ENCODE measurements at regions not wholly inside any gene's neighbourhood (a gene's known extent, or its start where the extent isn't known, plus 50 kb on each side); places are given as distances from the start of the nearest gene placed in this dataset.
A peak's percentile ranks its signal among the peaks of the same experiment; 100 is the strongest.

DNA sequence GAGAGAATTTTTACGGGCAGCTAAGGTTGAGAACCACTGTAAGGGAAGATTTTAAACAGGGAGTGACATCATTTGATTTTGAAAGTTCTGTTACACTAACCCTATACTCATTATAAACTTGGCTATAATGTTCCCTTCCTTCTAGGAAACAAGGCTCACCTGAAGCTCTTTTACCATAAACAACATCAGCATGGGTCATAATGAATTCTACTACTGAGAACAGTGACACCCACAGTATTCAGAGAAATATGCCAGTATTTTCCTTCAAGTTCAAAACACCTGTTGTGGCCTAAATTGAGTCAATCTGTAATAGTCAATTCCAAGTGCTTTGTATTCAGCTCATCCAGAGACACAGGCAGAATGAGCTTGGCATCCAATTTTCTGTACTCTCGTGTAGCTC, 175.3 kb upstream of the STT3B start:
- no peak for DNase-seq

DNA sequence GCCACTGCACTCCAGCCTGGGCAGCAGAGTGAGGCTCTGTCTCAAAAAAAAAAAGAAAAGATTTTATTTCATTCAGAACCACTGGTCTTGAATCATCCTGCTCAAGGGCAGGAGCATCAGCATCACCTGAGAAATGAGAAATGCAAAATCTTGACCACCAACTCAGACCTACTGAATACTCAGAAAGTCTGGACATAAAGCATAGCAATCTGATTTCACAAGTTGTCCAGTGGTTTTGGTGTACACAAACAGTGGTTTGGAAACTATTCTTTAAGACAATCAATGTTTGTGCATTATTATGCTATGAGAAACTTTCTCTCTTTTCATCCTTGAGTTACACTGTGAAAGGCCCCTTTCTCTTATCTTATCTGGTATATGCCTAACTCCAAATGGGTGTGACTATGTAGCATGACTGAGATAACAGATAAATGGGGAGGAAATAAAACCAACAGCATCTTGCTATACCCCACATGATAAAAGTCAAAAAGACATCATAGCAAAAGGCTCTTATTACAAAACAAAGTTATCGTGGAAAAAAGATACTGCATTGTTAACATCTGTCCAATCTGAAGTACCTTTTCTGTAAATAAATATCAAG, 174.2 kb upstream of the STT3B start:
- DNase-seq = no peak

DNA sequence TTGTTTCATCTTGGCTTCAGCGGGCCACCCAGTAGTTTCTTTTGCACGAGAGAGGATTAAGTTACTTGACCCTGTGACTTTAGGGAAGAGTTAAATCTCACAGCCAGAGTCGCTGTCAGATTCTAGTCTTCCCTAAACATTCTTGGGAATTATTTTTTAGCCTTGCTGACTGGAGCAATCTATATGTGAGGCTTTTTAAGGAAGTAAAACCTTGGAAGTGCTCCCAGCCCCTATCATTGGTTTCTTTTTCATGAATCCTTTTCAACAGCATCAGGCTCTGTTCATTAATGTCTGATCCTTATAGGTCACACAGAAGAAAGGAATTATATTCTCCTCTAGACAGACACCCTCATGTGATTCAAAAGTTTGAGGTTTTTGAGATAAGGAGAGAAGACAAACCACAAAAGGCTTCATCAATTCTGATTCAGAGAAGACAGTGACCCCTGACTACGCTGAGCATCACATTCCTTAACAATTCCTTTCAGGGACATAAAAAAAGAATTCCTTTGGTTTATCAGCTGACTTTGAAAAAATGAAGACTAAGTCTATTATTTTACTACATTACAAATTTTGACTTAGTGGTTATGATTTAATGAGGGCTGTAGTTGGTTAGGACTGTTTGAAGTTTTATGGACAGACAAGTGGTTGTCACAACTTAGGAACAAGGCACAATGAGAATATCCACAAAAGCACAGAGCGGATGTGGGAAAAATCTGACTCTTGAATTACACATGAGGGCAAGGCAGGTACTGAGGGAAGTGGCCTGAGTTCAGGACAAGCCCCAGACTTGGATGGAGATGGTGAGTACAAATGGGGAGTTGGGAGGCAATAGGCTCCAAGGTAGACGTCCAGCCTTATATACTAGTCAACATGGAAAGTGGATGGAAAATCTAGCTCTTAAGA, 171.1 kb upstream of the STT3B start:
- no peak for DNase-seq

DNA sequence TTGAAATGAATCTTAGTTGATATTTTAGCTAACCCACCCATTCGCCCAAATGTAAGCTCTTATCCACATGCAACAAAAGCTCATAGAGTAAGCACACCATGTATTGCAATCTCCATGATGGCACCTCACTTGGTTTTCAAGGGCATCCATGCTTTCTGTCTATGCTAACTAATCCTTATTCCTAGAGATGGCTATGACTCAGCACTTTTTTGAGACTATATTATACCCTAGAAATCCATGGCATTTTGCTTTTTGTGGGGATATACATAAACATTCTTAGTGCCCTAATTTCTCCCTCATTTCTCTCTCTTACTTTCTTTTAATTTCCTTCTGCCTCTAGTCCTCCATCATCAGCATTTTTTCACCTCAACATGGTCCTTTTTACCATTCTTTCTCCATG, 168.5 kb upstream of the STT3B start:
- DNase-seq = no peak

DNA sequence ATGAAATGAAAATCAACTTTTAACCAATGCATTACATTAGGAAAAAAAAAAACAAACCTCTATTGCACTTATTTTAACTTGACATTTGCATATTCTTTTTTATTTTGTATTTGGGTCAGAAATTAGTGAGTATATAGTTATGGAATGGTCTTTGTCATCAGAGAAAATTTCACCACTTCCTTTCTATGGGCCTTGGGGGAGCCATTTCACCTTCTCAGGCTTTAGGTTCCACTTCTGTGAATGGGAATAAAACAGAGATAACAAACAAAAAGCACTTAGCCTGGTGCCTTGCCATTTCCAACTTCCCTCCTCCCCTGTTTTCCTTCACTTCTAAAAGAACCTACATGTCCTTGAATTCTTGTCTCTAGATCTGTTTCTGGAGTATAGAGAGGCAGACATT, 168.0 kb upstream of the STT3B start:
- DNase-seq = no peak

DNA sequence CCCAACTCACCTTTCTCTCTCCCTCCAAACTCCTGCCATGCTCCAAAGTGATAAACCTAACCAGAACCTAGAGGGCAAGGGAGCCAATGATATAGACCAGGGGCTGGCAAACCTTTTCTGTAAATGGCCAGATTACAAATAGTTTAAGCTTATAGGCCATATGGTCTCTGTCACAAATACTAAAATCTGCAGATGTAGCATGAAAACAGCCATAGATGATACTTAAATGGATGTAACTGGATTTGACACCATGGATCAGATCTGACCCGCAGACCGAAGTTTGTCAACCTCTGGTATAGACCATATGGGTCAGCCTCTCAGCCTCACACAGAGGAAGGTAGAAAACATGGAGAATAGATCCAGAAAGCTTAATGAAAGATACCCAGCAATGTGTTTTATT, 165.2 kb upstream of the STT3B start:
- no peak for DNase-seq

DNA sequence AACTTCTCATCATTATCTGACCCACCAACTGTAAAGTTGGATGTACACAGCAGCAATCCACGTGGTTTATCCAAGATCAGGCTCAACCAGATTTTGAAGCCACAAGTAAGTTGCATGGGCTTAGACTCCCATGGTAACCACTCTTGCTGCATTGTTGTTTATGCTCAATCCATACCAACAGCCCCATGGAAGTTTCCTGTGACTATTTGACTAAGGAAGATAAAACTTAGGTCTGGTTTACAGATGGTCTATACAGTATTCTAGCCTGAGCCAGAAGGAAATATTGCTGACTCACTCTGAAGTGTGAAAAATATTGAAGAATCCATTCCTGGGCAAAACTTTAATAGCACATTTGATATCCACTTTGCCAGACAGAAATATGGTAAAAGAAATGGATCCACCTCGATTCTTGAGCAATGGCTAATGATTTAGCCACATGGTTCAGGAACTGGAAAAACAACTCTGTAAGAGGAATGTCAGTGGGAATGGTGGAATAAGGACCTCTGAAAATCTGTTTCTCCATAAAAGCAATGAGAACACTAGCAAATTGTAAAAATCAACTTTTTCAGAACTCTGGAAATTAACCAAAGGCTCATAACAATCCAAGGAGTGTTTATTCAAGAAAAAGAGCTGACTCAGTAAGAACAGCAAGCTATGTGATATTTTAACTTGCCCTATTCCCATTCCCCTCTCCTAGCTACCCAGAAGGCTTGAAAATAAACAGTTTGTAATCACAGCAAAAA, 162.9 kb upstream of the STT3B start:
- no peak for DNase-seq

DNA sequence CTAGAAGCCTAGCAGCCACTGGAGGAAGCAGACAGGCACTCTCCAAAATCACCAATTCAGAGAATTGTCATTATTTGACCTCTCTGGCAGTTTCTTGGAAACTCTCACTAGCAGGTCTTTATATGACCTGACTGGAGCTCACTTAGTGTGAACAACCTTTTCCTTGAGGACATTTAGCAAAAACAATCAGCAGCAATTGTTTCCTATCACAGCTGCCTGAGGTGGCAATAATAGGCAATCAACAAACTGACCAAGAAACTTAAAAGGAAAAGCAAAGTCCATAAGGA, 162.4 kb upstream of the STT3B start:
- DNase-seq = no peak

DNA sequence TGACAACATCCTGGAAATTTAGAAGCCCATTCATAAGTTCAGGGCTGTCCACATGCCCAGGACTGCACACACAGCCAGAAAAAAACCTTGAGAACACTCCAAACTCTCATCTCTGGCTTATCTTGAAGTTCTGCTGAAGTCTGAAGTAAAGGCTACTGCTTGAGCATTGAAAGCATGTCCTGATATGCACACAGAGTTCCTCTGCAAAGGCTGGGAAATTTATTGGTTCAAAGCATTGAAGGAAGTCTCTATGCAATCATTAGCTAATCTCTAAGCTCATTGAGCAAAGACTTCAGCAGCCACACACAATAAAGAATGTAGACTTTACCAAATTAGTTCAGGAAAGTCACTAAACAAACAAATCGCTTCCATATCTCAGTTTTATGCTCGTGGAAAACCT, 162.0 kb upstream of the STT3B start:
- DNase-seq = no peak

DNA sequence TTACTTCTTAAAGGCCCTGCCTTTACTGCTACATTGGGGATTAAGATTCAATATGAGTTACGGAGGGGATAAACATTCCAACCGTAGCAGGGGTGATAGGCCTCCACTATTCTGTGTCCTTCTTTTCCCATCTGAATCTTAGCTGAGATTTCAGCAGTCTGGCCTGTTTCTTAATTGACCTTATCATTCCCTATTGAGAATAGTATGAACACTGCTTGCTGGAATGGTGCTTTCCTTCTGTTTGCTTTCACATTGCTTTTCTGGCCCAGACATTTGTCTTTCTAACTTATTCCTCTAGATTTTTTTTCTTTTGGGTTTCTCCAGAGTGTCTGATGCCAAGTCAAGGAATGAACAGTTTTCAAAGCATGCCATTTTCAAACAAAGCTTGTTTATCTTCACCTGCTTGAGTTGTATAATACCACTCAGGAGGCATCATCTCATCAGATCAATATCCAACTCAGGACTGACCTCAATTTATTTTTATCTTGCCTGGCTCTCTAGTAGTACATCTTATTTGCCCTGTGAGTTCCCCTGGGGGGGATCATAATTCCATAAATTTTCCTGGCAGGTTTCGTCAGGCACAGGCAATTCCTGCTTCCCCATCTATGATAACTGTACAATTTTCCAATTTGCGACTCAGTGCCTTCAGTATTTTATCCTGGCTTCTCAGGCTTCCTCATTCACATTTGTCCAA, 161.1 kb upstream of the STT3B start:
- DNase-seq = no peak

DNA sequence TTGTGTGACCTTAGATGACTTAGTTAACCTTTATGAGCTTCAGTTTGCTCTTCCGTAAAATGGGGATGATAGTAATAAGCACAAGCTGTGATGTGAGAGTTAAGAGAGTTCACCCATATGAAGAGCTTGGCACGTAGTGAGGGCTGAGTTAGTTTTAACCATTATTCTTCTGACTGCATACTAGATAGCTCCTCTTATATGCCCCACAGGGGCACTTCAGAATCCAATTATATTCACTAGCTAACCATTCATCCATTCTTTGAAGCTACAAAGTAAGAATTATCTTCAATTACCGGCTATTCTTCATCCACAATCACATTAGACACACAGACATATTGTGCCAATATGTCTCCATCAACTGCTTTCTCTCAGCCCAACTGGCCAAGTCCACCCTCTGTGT, 159.0 kb upstream of the STT3B start:
- DNase-seq = no peak

DNA sequence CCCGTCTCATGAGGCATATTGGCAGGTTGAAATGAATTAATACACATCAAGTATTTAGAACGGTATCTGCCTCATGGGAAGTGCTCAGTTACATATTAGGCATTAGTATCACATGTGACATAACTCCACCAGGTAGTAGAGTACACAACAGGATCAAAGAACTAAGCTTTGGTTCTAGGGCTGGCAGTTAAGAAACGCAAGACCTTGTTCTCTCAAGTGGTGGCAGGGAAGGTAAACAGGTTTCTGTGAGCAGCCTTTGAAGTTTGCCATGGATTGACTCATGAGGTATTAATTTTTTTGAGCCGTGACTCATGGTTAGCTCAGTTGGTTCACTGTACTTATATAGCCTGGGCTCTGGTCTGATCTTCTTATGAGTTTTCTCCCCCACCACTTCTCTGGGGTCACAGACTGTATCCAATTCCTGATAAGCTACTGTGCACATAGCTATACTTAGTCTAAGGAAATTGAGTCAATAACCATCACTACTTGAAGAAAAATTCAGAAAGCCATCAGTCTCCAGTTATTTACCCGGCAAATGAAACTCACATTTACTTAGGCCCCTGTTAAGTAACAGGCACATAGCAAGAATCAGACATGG, 155.6 kb upstream of the STT3B start:
- peak; percentile 4 for DNase-seq

DNA sequence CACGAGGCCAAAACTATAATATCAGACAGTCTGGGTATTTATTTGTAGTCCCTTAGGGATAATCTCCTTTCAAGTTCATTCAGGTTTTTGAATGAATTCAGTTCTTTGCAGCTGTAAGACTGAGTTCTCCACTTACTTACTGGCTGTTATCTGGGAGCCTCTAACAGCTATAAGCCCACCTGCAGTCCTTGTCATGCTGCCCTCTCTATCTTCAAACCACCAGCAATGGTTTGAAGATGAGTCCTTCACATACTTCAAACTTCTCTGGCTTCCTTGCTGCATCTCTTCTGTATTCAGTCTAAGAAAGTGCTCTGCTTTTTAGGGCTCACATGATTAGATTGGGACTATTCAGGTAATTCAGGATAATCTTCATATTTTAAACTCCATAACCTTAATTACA, 154.5 kb upstream of the STT3B start:
- no peak for DNase-seq

DNA sequence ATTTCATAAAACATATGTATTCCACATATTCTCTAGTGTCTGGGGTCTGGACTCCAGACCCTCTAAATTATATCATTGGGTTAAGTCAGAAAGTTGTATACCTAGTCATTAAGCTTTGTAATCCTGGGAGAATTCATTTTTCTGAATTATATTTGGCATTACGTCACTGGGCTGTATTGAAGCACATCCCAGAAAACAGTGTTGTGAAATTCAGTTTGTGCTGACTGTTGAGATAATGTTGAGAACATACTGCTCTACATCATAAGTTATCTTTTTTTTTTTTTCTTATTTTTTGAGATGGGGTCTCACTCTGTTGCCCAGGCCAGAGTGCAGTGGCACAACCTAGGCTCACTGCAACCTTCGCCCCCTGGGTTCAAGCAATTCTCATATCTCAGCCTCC, 153.1 kb upstream of the STT3B start:
- no peak for DNase-seq

DNA sequence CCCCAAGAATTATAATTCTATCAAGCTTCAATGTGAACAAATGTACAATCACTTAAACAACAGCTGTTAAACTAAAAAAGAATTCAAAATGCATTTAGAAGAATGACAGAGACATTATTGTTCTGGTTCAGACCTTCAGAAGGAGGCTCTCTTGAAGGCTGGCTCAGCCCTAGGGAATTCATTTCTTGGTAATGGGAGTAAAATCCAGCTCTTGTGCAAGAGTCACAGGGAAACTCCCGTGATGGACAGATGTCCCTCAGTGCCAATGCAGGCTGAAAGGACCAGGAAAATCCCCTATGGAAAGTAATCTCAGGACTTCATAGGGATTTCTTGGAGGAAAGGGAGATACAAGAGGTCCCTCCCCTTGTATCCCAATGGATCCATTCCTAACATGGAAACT, 149.9 kb upstream of the STT3B start:
- no peak for DNase-seq

DNA sequence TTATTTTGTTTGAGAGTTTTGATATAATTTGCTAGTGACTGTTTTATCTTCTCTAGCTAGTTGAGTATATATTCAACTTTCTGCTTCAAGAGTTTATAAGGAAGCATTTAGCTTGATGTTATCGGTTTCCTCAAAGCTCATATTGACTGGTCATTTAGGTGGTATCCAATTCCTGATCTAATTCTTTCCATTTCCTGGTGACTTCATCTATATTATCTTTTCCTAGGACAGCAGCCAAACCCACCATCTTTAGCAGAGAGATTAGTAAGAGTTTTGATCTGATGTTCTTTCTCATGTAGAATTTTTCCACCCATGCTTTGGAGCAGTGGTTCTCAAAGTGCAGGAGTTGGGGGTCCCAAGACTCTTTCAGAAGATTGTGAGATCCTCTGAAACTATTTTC, 148.6 kb upstream of the STT3B start:
- DNase-seq = no peak

DNA sequence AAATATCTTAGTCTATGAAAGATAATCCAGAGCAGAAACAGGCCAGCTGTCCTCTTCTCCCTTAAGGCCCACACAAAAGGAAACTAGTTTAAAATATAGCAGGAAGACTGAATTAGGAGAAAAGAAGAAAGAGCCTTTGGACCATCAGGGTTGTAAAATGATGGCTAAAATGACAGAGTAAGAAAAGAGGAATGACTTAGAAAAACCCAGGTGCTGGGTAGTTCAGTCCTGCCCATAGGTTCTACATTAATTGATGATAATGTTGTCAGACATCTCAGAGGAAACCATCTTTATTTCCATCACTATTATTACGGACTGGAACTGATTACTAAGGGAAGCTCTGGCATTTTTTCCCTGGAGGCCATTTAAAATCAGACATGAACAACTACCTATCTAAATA, 142.8 kb upstream of the STT3B start:
- DNase-seq = no peak

DNA sequence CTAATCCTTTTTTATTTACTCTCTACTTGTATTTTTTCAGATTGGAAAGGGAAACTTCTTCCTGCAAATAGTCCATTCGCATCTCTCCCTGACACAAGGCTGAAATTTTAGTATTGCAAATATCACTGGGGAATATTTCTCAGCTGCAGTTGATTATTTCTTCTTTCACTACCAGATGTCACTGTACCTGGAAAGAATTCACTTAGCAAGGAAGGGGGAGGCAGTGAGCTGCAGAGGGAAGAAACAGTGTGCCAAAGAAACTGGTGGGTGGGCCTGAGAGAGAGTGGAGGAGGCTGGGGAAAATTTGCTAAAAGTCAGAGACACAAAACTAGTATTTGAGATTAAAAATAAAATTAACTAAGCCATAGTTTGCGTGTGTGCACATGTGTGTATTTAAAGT, 142.3 kb upstream of the STT3B start:
- DNase-seq = no peak

DNA sequence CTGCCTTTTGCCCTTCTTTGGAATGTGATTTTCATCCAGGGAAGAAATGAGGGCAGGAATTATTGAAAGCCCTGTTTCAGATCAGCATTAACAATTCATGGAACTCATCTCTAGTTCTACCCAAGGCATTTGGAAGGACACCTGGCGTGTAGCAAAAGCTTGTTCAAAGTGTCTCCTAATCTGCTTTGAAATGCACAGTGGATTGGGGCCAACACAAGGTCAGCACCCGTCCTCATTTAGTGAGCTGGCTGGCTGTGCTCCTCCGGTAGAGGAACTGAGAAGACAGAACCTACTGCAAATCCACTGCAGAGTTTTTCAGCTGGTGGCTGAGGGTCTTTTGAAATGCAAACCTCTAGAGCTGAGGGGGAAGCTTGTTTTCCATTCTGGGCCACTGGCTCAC, 141.6 kb upstream of the STT3B start:
- no peak for DNase-seq

DNA sequence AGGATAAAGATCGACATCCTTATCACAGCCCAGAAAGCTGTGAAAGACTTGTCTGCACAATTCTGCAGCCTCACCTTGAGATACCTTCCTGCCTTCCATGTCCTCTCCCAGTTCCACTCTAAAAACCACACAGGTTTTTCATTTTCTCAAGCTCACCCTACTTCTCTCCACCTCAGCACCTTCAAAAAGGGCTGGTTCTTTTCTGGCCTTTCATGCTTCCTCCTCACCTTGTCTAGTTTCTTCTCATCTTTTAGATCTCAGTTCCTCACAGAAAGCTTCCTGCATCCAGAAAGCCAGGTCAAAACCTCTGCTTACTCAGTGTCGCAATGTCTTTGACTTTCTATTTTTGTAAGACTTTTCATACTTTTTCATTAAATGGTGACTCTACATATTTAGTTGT, 140.2 kb upstream of the STT3B start:
- no peak for DNase-seq

DNA sequence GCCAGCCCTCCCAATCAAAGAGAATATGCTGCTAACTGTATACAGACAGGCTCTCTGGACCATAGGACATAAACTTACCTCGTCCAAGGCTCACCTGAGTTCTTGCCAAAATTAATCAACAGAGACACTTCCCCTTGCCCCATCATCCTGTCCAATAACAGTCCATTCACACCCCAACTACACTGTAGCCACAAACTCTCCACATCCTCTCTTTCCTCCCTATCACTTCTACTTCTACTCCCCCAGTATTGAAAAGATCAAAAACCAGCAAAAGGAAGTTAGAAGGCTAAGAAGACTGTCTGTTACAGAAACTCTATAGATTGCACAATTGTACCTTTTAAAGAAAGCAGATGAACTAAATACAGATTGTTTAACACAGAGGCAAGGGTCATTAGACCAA, 133.5 kb upstream of the STT3B start:
- no peak for DNase-seq

DNA sequence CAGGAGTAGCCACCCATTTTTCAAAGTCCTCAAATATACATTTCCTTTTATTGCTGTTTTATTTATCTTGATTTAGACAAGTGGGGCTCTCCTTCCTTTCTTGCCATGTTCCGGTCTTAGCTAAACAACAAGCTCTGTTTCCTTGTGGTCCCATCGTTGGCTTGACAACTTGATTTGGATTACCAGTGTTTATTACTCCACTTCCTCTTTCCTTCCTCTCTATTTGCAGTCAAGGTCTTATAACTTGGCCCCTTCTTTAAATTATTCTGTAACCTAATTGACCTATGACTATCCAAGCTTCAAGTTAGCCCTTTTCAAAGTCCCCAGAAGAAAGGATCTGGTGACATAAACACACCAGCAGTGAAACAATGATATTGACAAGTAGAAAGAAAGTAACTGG, 130.6 kb upstream of the STT3B start:
- DNase-seq = no peak

DNA sequence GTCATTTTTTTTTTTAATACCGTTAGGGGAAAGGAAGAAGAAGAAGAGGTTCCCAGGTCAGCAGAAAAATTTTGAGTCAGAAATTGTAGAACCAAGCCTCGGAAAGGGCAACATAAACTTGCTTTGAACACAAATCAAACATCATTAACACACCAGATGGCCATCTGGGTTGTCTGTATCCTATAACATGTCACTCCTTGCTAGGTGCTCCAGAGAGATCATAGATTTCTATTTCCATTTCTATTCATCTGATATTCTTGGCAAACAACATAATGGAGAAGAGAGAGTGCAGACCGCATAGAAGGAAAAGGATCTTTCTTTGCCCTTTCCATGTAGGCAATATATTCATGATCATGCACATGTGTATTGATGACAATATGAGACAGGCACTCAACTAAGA, 129.5 kb upstream of the STT3B start:
- DNase-seq = no peak
